CD4-positive, alpha-beta T cell (primary cell): ENCODE measurements at regions not wholly inside any gene's neighbourhood (a gene's known extent, or its start where the extent isn't known, plus 50 kb on each side); places are given as distances from the start of the nearest gene placed in this dataset.

Source experiments
- ATAC-seq: fragments of 200-7000 bp; cut with Tn5 transposase; one replicate; pipeline ENCODE4 v1.10.0; 2022; ENCODE audit warnings: mild to moderate bottlenecking; ENCODE audit not compliant: poor library complexity
- CTCF ChIA-PET: fragments of 350-600 bp; sonication (Branson Sonifier 250); formaldehyde crosslinking; loops from one replicate; lab custom pipeline; 2021; ENCODE audit warnings: antibody characterized with exemption, inconsistent platforms; lab: Charles Lee
- POLR2A ChIA-PET: fragments of 350-600 bp; sonication (Branson Sonifier 250); formaldehyde crosslinking; loops from one replicate; lab custom pipeline; 2021; ENCODE audit warnings: antibody characterized with exemption, inconsistent platforms; lab: Charles Lee
- DNase-seq, 14 experiments: peaks; one replicate each; pipeline ENCODE4 v3.0.0-alpha.2; 2013 to 2020; ENCODE audit warnings: mixed read lengths in 2 of 14
- H3K27ac ChIP-seq, 2 donors: one replicate each; pipeline versions ENCODE4 v1.5.1 to v1.7.0; 2013; ENCODE audit warnings: low read length in 2 of 2, low read depth in 1 of 2, mild to moderate bottlenecking in 1 of 2
- H3K27me3 ChIP-seq, 2 experiments: 1 replicate in 1 of 2; 2 replicates in 1 of 2; pipeline versions ENCODE4 v1.6.1 to v1.7.0; 2013; ENCODE audit warnings: low read length in 2 of 2, control low read depth in 1 of 2, mild to moderate bottlenecking in 1 of 2, moderate library complexity in 1 of 2; ENCODE audit not compliant: insufficient read depth in 2 of 2, control insufficient read depth in 1 of 2
- H3K36me3 ChIP-seq: one replicate; pipeline ENCODE4 v1.6.1; 2013; ENCODE audit warnings: low read length, control low read depth; ENCODE audit not compliant: insufficient read depth
- H3K4me1 ChIP-seq: one replicate; pipeline ENCODE4 v1.6.1; 2013; ENCODE audit warnings: low read length, control low read depth; ENCODE audit not compliant: insufficient read depth
- H3K4me3 ChIP-seq: one replicate; pipeline ENCODE4 v1.5.1; 2013; ENCODE audit warnings: mild to moderate bottlenecking, low read length, moderate library complexity
- H3K9me3 ChIP-seq, 2 experiments: 1 replicate in 1 of 2; 2 replicates in 1 of 2; pipeline versions ENCODE4 v1.6.1 to v1.7.0; 2013; ENCODE audit warnings: low read length in 2 of 2, mild to moderate bottlenecking in 2 of 2, control low read depth in 1 of 2, moderate library complexity in 1 of 2; ENCODE audit not compliant: control insufficient read depth in 1 of 2, insufficient read depth in 1 of 2
- H3K27ac Mint-ChIP-seq: one replicate; pipeline ENCODE4 v1.8.0; 2020; ENCODE audit warnings: mixed read lengths
- H3K27me3 Mint-ChIP-seq: one replicate; pipeline ENCODE4 v1.8.0; 2021; ENCODE audit warnings: mixed read lengths
- H3K36me3 Mint-ChIP-seq: one replicate; pipeline ENCODE4 v1.8.0; 2021; ENCODE audit warnings: low read depth, mixed read lengths
- H3K4me1 Mint-ChIP-seq: one replicate; pipeline ENCODE4 v1.8.0; 2021; ENCODE audit warnings: low read depth, mixed read lengths
- H3K4me3 Mint-ChIP-seq: one replicate; pipeline ENCODE4 v1.8.0; 2020; ENCODE audit warnings: mild to moderate bottlenecking, mixed read lengths
- H3K9me3 Mint-ChIP-seq: one replicate; pipeline ENCODE4 v1.8.0; 2020; ENCODE audit warnings: mixed read lengths
- intact Hi-C, 2 experiments: fragments of 100-400 bp; cut with DNase I in 1 of 2; cut with micrococcal nuclease in 1 of 2; formaldehyde crosslinking; loops; one replicate each; pipeline versions ENCODE4 v1.15.1 to v1.9.0; 2023 to 2025; cut with DNase I, micrococcal nuclease
- TF ChIP-seq, protein P1 (sequence below): fragments of 200-600 bp; IDR thresholded peaks from one replicate; pipeline ENCODE4 v1.8.0; 2022; ENCODE audit warnings: antibody characterized with exemption, mild to moderate bottlenecking

DNA sequence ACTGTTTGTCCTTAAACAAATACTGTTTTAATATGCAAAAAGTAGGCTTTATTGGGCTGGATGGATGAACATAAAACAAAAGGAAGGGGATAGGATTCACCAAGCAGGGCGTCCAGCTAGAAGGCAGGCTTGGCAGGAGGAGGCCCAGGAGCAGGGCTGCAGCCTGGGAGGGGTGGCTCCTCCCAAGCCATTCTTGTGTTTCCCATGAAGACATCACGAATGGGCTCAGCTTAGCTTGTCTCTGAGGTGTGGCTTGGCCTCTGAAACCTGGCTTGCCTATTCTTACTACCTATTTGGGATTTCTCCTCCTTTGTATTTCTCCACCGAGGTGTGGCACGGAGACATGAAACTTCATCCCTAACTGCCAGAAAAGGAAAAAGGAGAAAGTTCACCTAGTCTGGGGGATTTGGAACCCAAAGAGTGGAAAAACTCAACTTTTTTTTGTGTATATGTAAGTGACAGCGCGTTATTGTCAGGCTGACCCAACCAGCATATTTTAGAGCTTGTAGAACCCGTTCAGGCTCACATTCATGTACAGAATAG, 481.9 kb upstream of the SPRED2 start:
- TF ChIP-seq, protein P1, sequence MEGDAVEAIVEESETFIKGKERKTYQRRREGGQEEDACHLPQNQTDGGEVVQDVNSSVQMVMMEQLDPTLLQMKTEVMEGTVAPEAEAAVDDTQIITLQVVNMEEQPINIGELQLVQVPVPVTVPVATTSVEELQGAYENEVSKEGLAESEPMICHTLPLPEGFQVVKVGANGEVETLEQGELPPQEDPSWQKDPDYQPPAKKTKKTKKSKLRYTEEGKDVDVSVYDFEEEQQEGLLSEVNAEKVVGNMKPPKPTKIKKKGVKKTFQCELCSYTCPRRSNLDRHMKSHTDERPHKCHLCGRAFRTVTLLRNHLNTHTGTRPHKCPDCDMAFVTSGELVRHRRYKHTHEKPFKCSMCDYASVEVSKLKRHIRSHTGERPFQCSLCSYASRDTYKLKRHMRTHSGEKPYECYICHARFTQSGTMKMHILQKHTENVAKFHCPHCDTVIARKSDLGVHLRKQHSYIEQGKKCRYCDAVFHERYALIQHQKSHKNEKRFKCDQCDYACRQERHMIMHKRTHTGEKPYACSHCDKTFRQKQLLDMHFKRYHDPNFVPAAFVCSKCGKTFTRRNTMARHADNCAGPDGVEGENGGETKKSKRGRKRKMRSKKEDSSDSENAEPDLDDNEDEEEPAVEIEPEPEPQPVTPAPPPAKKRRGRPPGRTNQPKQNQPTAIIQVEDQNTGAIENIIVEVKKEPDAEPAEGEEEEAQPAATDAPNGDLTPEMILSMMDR: no peak
- CTCF ChIA-PET: no interaction called here
- H3K4me3 Mint-ChIP-seq: no peak overlapping the region
- Histone ChIP-seq H3K9me3 (peaks cover 0 to 5% of the 10 kb centered on the region in 2 experiments), H3K4me3 (no peak overlapping the region), H3K27ac (no peak overlapping the region), H3K27me3 (no peaks in the 10 kb centered on the region), H3K36me3 (no peaks in the 10 kb centered on the region), H3K4me1 (no peaks in the 10 kb centered on the region)
- POLR2A ChIA-PET: no interaction called here
- DNase-seq (no peak), ATAC-seq (no peak)
- intact Hi-C loops: no loop called here
- no peaks in the 10 kb centered on the region for H3K36me3 Mint-ChIP-seq
- H3K4me1 Mint-ChIP-seq: no peaks in the 10 kb centered on the region
- H3K27me3 Mint-ChIP-seq: peaks cover 3% of the 10 kb centered on the region
- H3K27ac Mint-ChIP-seq: no peak overlapping the region
- H3K9me3 Mint-ChIP-seq: no peaks in the 10 kb centered on the region

DNA sequence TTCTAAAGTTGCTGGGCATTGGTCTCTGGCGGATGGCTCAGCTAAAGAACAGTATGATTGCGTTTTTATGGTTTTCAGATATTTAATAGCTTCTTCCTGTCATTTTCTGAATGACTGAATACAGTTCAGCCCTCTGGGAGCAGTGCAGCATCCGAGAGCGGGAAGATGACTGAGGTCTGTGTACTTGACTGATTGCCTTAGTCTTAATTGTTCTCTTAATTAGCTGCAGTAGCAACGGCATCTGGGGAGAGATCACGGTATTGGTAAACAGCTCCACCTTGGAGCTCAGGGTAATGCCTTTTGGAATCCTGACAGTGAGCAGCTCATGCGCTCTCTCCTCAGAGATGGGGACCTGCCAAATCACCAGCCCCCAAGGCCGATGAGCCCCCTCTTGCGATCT, 481.4 kb upstream of the SPRED2 start:
- ChIA-PET POLR2A (no interaction called here), CTCF (no interaction called here)
- no peaks in the 10 kb centered on the region for H3K27me3 ChIP-seq
- Mint-ChIP-seq H3K27ac (no peak overlapping the region), H3K36me3 (no peaks in the 10 kb centered on the region), H3K4me3 (no peak overlapping the region), H3K27me3 (peaks cover 3% of the 10 kb centered on the region), H3K9me3 (peaks cover 2% of the 10 kb centered on the region), H3K4me1 (no peaks in the 10 kb centered on the region)
- H3K27ac ChIP-seq: no peak overlapping the region
- TF ChIP-seq, protein P1: no peak
- intact Hi-C loops: no loop called here
- no peak for ATAC-seq
- H3K36me3 ChIP-seq: no peaks in the 10 kb centered on the region
- peaks cover 0 to 5% of the 10 kb centered on the region in 2 experiments for H3K9me3 ChIP-seq
- H3K4me3 ChIP-seq: no peak overlapping the region
- H3K4me1 ChIP-seq: no peaks in the 10 kb centered on the region
- DNase-seq: no peak

- no peaks in the 10 kb centered on the region for H3K36me3 Mint-ChIP-seq
- H3K27ac Mint-ChIP-seq: no peak overlapping the region
- no peak for ATAC-seq
- peaks cover 7% of the 10 kb centered on the region for H3K9me3 Mint-ChIP-seq
- Histone ChIP-seq H3K4me1 (no peaks in the 10 kb centered on the region), H3K27me3 (no peaks in the 10 kb centered on the region), H3K4me3 (no peak overlapping the region), H3K9me3 (peaks cover 0 to 3% of the 10 kb centered on the region in 2 experiments), H3K36me3 (no peaks in the 10 kb centered on the region), H3K27ac (no peak overlapping the region)
- CTCF ChIA-PET: no interaction called here
- no peak for DNase-seq
- TF ChIP-seq, protein P1: no peak
- intact Hi-C loops: no loop called here
- no peak overlapping the region for H3K4me3 Mint-ChIP-seq
- no peaks in the 10 kb centered on the region for H3K4me1 Mint-ChIP-seq
- H3K27me3 Mint-ChIP-seq: no peaks in the 10 kb centered on the region
- POLR2A ChIA-PET: no interaction called here
Observed at GRCh38 chr2:65901756-65902155, 469.4 kb upstream of the SPRED2 start.
